Tibial nerve (tissue), 4 donors: ENCODE measurements at regions not wholly inside any gene's neighbourhood (a gene's known extent, or its start where the extent isn't known, plus 50 kb on each side); places are given as distances from the start of the nearest gene placed in this dataset.

Experiments
- DNase-seq, 2 donors: peaks; one replicate each; pipeline ENCODE4 v3.0.0-alpha.2; 2019; ENCODE audit warnings: low spot score in 2 of 2
- H3K27ac ChIP-seq, 4 donors: fragments of 200-600 bp; sonication (generic) in 3 of 4; one replicate each; pipeline ENCODE4 v1.5.1; 2017 to 2019; ENCODE audit warnings: mild to moderate bottlenecking in 1 of 4
- H3K27me3 ChIP-seq, 2 donors: fragments of 200-600 bp; sonication (generic) in 1 of 2; one replicate each; pipeline versions ENCODE4 v1.5.1 to v1.6.0; 2017 to 2019
- H3K36me3 ChIP-seq, 3 donors: fragments of 200-600 bp; sonication (generic); one replicate each; pipeline ENCODE4 v1.5.1; 2018 to 2019
- H3K4me1 ChIP-seq, 4 donors: fragments of 200-600 bp; sonication (generic) in 3 of 4; one replicate each; pipeline ENCODE4 v1.5.1; 2017 to 2019
- H3K4me3 ChIP-seq, 4 donors: fragments of 200-600 bp; sonication (generic) in 3 of 4; one replicate each; pipeline ENCODE4 v1.5.1; 2017 to 2019; ENCODE audit warnings: mild to moderate bottlenecking in 1 of 4, moderate library complexity in 1 of 4
- H3K9me3 ChIP-seq, 4 donors: fragments of 200-600 bp; sonication (generic) in 3 of 4; one replicate each; pipeline ENCODE4 v1.5.1; 2017 to 2019
- CTCF ChIP-seq, 5 experiments: fragments of 200-600 bp in 3 of 5; fragments of 450-650 bp in 2 of 5; sonication (generic) in 3 of 5; IDR thresholded peaks; one replicate each; pipeline ENCODE4 v1.5.1; 2016 to 2019; ENCODE audit warnings: antibody characterized with exemption in 5 of 5, mild to moderate bottlenecking in 3 of 5, moderate library complexity in 2 of 5
- EP300 ChIP-seq, 2 donors: sonication (generic); formaldehyde crosslinking; IDR thresholded peaks; one replicate each; pipeline ENCODE4 v1.6.1; 2017; ENCODE audit warnings: antibody characterized with exemption in 2 of 2, mild to moderate bottlenecking in 1 of 2
- POLR2A ChIP-seq, 2 donors: fragments of 450-650 bp; IDR thresholded peaks; one replicate each; pipeline ENCODE4 v1.6.1; 2017; ENCODE audit warnings: antibody characterized with exemption in 2 of 2, mild to moderate bottlenecking in 2 of 2, moderate library complexity in 2 of 2
- WGBS, 2 donors: methylation state at CpG; one replicate each; pipeline ENCODE4 v1.1.5; 2018; 5-methylcytosine and 5-hydroxymethylcytosine counted together

- DNase-seq = no peak
- 93 to 100% methylated on average over 3 of the region's 3 CpGs for WGBS, 2 donors
- no peak overlapping the region for H3K27ac ChIP-seq
- H3K27me3 ChIP-seq = no peaks in the 10 kb centered on the region
- H3K4me3 ChIP-seq = no peak overlapping the region
- H3K4me1 ChIP-seq = no peaks in the 10 kb centered on the region
- no peaks in the 10 kb centered on the region for H3K9me3 ChIP-seq
- TF ChIP-seq CTCF (IDR thresholded peaks at IDR 0.05) (no peak), EP300 (IDR thresholded peaks at IDR 0.05) (no peak), POLR2A (IDR thresholded peaks at IDR 0.05) (no peak)
- no peaks in the 10 kb centered on the region for H3K36me3 ChIP-seq
These were observed 103.4 kb upstream of the BTBD3 start for GRCh38 chr20:11814267-11814666.

- Histone ChIP-seq H3K36me3 (no peaks in the 10 kb centered on the region), H3K4me3 (no peak overlapping the region), H3K27ac (no peak overlapping the region), H3K27me3 (no peaks in the 10 kb centered on the region), H3K9me3 (no peaks in the 10 kb centered on the region), H3K4me1 (no peaks in the 10 kb centered on the region)
- 97 to 98% methylated on average over 1 of the region's 1 CpG for WGBS, 2 donors
- TF ChIP-seq POLR2A (IDR thresholded peaks at IDR 0.05) (no peak), EP300 (IDR thresholded peaks at IDR 0.05) (no peak), CTCF (IDR thresholded peaks at IDR 0.05) (no peak)
- no peak for DNase-seq
These were observed 96.9 kb upstream of the BTBD3 start for GRCh38 chr20:11820838-11821237.

GRCh38 chr20:11822540-11822794 is 95.2 kb upstream of the BTBD3 start:
- Histone ChIP-seq H3K9me3 (no peaks in the 10 kb centered on the region), H3K36me3 (no peaks in the 10 kb centered on the region), H3K4me3 (no peak overlapping the region), H3K27me3 (no peaks in the 10 kb centered on the region), H3K4me1 (no peaks in the 10 kb centered on the region), H3K27ac (no peak overlapping the region)
- 20 to 37% methylated on average over 2 of the region's 2 CpGs for WGBS, 2 donors
- no peak for DNase-seq
- TF ChIP-seq CTCF (IDR thresholded peaks at IDR 0.05) (no peak), POLR2A (IDR thresholded peaks at IDR 0.05) (no peak), EP300 (IDR thresholded peaks at IDR 0.05) (no peak)

GRCh38 chr20:11826334-11826733 is 91.4 kb upstream of the BTBD3 start:
- H3K9me3 ChIP-seq = no peaks in the 10 kb centered on the region
- no peaks in the 10 kb centered on the region for H3K27me3 ChIP-seq
- 23 to 34% methylated on average over 4 of the region's 4 CpGs for WGBS, 2 donors
- H3K27ac ChIP-seq = no peak overlapping the region
- DNase-seq = no peak
- no peak overlapping the region for H3K4me3 ChIP-seq
- TF ChIP-seq POLR2A (IDR thresholded peaks at IDR 0.05) (no peak), CTCF (IDR thresholded peaks at IDR 0.05) (no peak), EP300 (IDR thresholded peaks at IDR 0.05) (no peak)
- H3K4me1 ChIP-seq = no peaks in the 10 kb centered on the region
- no peaks in the 10 kb centered on the region for H3K36me3 ChIP-seq

GRCh38 chr20:11832397-11832796 is 85.3 kb upstream of the BTBD3 start:
- no peak overlapping the region for H3K4me3 ChIP-seq
- no peaks in the 10 kb centered on the region for H3K4me1 ChIP-seq
- TF ChIP-seq CTCF (IDR thresholded peaks at IDR 0.05) (no peak), EP300 (IDR thresholded peaks at IDR 0.05) (no peak), POLR2A (IDR thresholded peaks at IDR 0.05) (no peak)
- no peaks in the 10 kb centered on the region for H3K9me3 ChIP-seq
- H3K36me3 ChIP-seq = no peaks in the 10 kb centered on the region
- 80 to 91% methylated on average over 1 of the region's 1 CpG for WGBS, 2 donors
- H3K27ac ChIP-seq = no peak overlapping the region
- no peaks in the 10 kb centered on the region for H3K27me3 ChIP-seq
- no peak for DNase-seq
